ENCODE measurements at regions not wholly inside any gene's neighbourhood (a gene's known extent, or its start where the extent isn't known, plus 50 kb on each side); places are given as distances from the start of the nearest gene placed in this dataset.
"Not testable (repeated sequence)": the region's sequence is repeated elsewhere in the genome, so short reads cannot be mapped to it uniquely, and the experiment has no call there.

- H4K20me1 ChIP-seq (ENCODE audit: insufficient read depth); CTCF ChIA-PET; H3K4me1 ChIP-seq (ENCODE audit: control insufficient read depth in 1 of 2, insufficient read depth in 2 of 2, low read depth in 1 of 2, low read length in 1 of 2); H3K4me2 ChIP-seq; H3K9ac ChIP-seq; H3K4me3 ChIP-seq (ENCODE audit: low read depth in 2 of 2, low read length in 1 of 2); H3K27ac ChIP-seq (ENCODE audit: low read depth in 2 of 2, low read length in 1 of 2); H3K27me3 ChIP-seq (ENCODE audit: insufficient read depth); H2AFZ ChIP-seq (ENCODE audit: low read depth); POLR2A ChIA-PET; H3K79me2 ChIP-seq (ENCODE audit: insufficient read depth); H3F3A ChIP-seq (replicated peaks; ENCODE audit: insufficient read depth); DNase-seq; H3K9me2 ChIP-seq; H3K36me3 ChIP-seq (replicated peaks in 1 of 2; ENCODE audit: control insufficient read depth in 1 of 2, insufficient read depth in 2 of 2, low read length in 1 of 2); H3K9me3 ChIP-seq: not testable (repeated sequence)
- 49% methylated on average over 6 of the region's 6 CpGs for WGBS (ENCODE audit: low lambda C conversion rate)
Measured at GRCh38 chr10:46668357-46668997, 89.5 kb downstream of the SYT15 start.

GRCh38 chr10:46677836-46678435 lies 99.0 kb downstream of the SYT15 start:
- 7% methylated on average over 3 of the region's 8 CpGs for WGBS (ENCODE audit: low lambda C conversion rate)
- H3K9me3 ChIP-seq; POLR2A ChIA-PET; H3K36me3 ChIP-seq (replicated peaks in 1 of 2; ENCODE audit: control insufficient read depth in 1 of 2, insufficient read depth in 2 of 2, low read length in 1 of 2); H2AFZ ChIP-seq (ENCODE audit: low read depth); H3K4me3 ChIP-seq (ENCODE audit: low read depth in 2 of 2, low read length in 1 of 2); H3K79me2 ChIP-seq (ENCODE audit: insufficient read depth); H3K9me2 ChIP-seq; H3F3A ChIP-seq (replicated peaks; ENCODE audit: insufficient read depth); H3K4me2 ChIP-seq; H3K27ac ChIP-seq (ENCODE audit: low read depth in 2 of 2, low read length in 1 of 2); H3K27me3 ChIP-seq (ENCODE audit: insufficient read depth); H3K9ac ChIP-seq; H4K20me1 ChIP-seq (ENCODE audit: insufficient read depth); DNase-seq; CTCF ChIA-PET; H3K4me1 ChIP-seq (ENCODE audit: control insufficient read depth in 1 of 2, insufficient read depth in 2 of 2, low read depth in 1 of 2, low read length in 1 of 2): not testable (repeated sequence)

GRCh38 chr10:46691397-46691796 lies 112.5 kb downstream of the SYT15 start:
- H3K4me2 ChIP-seq; H3K4me3 ChIP-seq (ENCODE audit: low read depth in 2 of 2, low read length in 1 of 2); DNase-seq; H3K27me3 ChIP-seq (ENCODE audit: insufficient read depth); H3K79me2 ChIP-seq (ENCODE audit: insufficient read depth); H3K36me3 ChIP-seq (replicated peaks in 1 of 2; ENCODE audit: control insufficient read depth in 1 of 2, insufficient read depth in 2 of 2, low read length in 1 of 2); H4K20me1 ChIP-seq (ENCODE audit: insufficient read depth); H3F3A ChIP-seq (replicated peaks; ENCODE audit: insufficient read depth); H3K9me3 ChIP-seq; H2AFZ ChIP-seq (ENCODE audit: low read depth); CTCF ChIA-PET; H3K9me2 ChIP-seq; H3K9ac ChIP-seq; POLR2A ChIA-PET; H3K27ac ChIP-seq (ENCODE audit: low read depth in 2 of 2, low read length in 1 of 2); H3K4me1 ChIP-seq (ENCODE audit: control insufficient read depth in 1 of 2, insufficient read depth in 2 of 2, low read depth in 1 of 2, low read length in 1 of 2): not testable (repeated sequence)
- WGBS (ENCODE audit: low lambda C conversion rate) = no CpG with 5 or more reads among the region's 2 CpGs

GRCh38 chr10:46693218-46693617 lies 114.3 kb downstream of the SYT15 start:
- H3K36me3 ChIP-seq (replicated peaks in 1 of 2; ENCODE audit: control insufficient read depth in 1 of 2, insufficient read depth in 2 of 2, low read length in 1 of 2); POLR2A ChIA-PET; H2AFZ ChIP-seq (ENCODE audit: low read depth); H4K20me1 ChIP-seq (ENCODE audit: insufficient read depth); H3K9ac ChIP-seq; H3K79me2 ChIP-seq (ENCODE audit: insufficient read depth); H3K27ac ChIP-seq (ENCODE audit: low read depth in 2 of 2, low read length in 1 of 2); H3K9me3 ChIP-seq; H3K4me1 ChIP-seq (ENCODE audit: control insufficient read depth in 1 of 2, insufficient read depth in 2 of 2, low read depth in 1 of 2, low read length in 1 of 2); H3K4me3 ChIP-seq (ENCODE audit: low read depth in 2 of 2, low read length in 1 of 2); DNase-seq; H3K4me2 ChIP-seq; H3F3A ChIP-seq (replicated peaks; ENCODE audit: insufficient read depth); H3K9me2 ChIP-seq; CTCF ChIA-PET; H3K27me3 ChIP-seq (ENCODE audit: insufficient read depth): not testable (repeated sequence)
- peak; percentile 24; the same call in 1 of the 2 replicates for TF ChIP-seq CTCF (IDR thresholded peaks at IDR 0.05)
- 0% methylated on average over 1 of the region's 2 CpGs for WGBS (ENCODE audit: low lambda C conversion rate)

- H2AFZ ChIP-seq (ENCODE audit: low read depth); H3K9ac ChIP-seq; CTCF ChIA-PET; H3K79me2 ChIP-seq (ENCODE audit: insufficient read depth); H3K9me3 ChIP-seq; H3K27ac ChIP-seq (ENCODE audit: low read depth in 2 of 2, low read length in 1 of 2); DNase-seq; H3K4me2 ChIP-seq; H4K20me1 ChIP-seq (ENCODE audit: insufficient read depth); H3K27me3 ChIP-seq (ENCODE audit: insufficient read depth); H3F3A ChIP-seq (replicated peaks; ENCODE audit: insufficient read depth); H3K4me3 ChIP-seq (ENCODE audit: low read depth in 2 of 2, low read length in 1 of 2); H3K4me1 ChIP-seq (ENCODE audit: control insufficient read depth in 1 of 2, insufficient read depth in 2 of 2, low read depth in 1 of 2, low read length in 1 of 2); H3K36me3 ChIP-seq (replicated peaks in 1 of 2; ENCODE audit: control insufficient read depth in 1 of 2, insufficient read depth in 2 of 2, low read length in 1 of 2); POLR2A ChIA-PET; H3K9me2 ChIP-seq: not testable (repeated sequence)
Measured at GRCh38 chr10:46717264-46717663, 138.3 kb downstream of the SYT15 start.

- H3K79me2 ChIP-seq (ENCODE audit: insufficient read depth); H2AFZ ChIP-seq (ENCODE audit: low read depth); H3K36me3 ChIP-seq (replicated peaks in 1 of 2; ENCODE audit: control insufficient read depth in 1 of 2, insufficient read depth in 2 of 2, low read length in 1 of 2); H3K4me1 ChIP-seq (ENCODE audit: control insufficient read depth in 1 of 2, insufficient read depth in 2 of 2, low read depth in 1 of 2, low read length in 1 of 2); H4K20me1 ChIP-seq (ENCODE audit: insufficient read depth); POLR2A ChIA-PET; H3K9me2 ChIP-seq; DNase-seq; H3K27me3 ChIP-seq (ENCODE audit: insufficient read depth); H3K9me3 ChIP-seq; H3K27ac ChIP-seq (ENCODE audit: low read depth in 2 of 2, low read length in 1 of 2); H3F3A ChIP-seq (replicated peaks; ENCODE audit: insufficient read depth); H3K4me3 ChIP-seq (ENCODE audit: low read depth in 2 of 2, low read length in 1 of 2); H3K9ac ChIP-seq; CTCF ChIA-PET; H3K4me2 ChIP-seq: not testable (repeated sequence)
- 26% methylated on average over 3 of the region's 3 CpGs for WGBS (ENCODE audit: low lambda C conversion rate)
Measured at GRCh38 chr10:46718014-46718413, 139.1 kb downstream of the SYT15 start.
